Embryonic facial prominence (tissue), 1 donor: ENCODE measurements at regions not wholly inside any gene's neighbourhood (a gene's known extent, or its start where the extent isn't known, plus 50 kb on each side); places are given as distances from the start of the nearest gene placed in this dataset.

Source experiments
- DNase-seq: peaks from one replicate; pipeline ENCODE4 v3.0.0-alpha.2; 2016; ENCODE audit errors: extremely low spot score

DNA sequence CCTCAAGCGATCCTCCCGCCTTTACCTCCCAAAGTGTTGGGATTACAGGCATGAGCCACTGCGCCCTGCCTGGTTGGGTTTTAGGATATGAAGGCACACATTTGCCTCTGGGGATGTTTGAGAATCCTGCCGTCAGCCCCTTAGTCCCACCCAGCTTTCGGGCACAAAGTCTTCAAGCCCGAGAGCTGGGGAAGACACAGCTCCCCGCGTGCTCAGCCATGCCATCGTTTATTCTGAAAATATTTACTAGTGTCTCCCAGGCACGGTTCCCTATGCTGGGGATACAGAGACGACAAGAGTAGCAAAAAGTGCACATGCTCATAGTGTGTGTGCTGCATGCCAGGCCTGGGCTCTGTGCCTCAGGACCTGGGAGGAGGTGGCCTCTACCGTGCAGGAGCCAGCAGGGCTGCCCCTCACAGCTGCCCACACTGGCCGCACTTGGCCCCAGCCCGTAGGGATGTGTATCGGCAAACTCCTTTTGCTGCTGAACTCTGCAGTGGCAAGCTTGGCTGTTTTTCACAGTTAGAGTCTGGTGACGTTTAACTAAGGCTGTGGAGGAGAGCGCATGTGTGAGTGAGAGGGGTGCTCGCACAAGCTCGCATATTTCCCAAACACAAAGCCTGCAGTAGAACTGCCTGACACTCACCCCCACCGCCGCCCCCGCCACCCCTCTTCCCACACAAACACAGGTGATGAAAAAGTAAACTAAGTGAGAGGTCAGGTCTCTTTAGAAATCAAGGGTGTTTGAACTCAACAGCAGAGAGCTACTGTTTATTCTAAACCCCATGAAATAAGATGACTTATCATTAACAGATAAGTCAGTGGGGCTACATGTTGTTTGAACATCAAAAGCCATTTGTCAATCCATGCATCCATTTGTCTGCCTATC lies 266.4 kb downstream of the MRTFB start:
- DNase-seq, result no peak

DNA sequence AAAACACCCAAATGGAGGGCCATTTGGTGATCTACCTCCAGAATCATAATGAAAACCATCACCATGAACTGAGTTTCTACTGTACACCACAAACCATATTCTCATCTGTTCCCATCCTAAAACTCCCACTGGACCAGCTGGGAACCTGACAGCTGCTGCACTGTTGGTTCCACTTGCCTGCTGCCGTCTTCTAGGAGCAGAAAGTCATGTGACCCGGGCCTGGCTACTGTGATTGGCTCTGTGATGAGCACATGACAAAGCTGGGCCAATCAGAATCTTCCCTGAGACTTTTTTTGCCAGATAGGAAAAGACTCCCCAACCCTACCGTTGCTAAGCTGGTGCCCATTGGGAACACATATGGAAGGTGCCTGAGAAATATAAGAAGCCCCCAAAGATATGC lies 264.2 kb downstream of the MRTFB start:
- no peak for DNase-seq

DNA sequence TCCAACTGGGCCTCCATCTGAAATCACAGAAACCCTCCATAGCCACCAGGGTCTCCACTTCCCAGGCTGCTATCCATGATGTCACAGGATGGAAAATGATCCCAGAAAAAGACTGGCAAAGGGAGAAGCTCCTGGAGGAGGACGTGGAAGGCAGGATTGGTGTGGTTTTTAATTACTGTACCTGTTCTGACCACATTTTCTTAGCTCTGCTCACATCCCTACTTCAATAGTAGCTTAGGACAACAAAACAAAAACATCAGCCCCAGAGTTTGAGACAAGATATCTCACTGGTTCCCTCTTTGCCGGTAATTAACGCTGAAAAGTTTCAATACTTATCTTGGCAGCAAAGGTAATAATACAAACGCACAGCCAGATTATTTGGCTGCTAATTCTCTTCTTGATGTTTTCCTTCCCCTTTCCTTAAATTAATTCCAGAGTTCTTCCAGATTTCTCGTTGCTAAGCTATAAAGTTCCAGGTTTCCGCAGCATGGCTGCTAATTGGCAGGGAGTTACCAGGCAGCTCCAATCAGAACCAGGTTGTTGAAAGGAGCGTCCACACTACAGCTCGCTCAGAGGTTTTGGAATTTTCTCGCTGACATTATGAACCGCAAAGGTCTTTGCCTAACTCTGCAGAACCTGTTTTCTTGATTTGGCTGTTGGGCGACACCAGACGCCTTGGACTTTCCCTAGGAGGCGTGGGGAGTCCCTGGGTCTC lies 263.4 kb downstream of the MRTFB start:
- peak; percentile 49 for DNase-seq

DNA sequence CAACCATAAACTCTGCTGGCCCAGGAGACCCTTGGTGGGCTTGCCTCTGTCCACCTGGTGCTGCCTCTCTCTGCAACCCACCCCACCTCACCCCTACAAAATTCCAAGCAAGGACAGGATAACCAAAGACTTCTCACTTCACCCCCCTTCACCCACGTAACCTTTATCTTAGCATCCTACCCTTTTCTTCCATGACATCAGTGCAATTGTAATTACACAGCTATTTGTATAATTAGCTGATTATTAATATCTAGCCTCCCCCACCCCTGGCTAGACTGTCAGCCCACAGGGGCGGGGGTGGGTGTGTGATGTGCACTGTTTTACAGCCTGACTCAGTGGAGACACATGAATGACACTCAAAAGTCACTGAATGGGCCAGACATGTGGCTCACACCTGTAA lies 262.2 kb downstream of the MRTFB start:
- no peak for DNase-seq

DNA sequence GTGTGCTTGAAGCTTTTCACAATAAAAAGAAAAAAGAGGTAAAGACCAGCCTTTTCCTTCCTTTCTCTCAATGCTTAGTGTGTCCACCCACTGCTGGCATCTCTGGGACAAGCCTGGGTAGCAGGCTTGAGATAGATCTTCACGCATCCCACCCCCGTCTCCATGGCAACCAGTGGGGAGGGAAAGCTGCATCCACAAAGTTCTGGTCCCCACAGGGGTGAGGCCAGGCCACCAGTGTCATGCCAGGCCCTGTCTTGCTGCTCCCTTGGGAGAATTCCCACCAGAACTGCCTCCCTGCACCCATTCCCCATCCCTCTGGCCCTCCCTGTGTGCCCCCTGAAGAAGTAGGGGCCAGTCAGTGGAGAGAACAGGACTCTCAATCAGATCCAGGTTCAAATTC lies 259.9 kb downstream of the MRTFB start:
- no peak for DNase-seq

DNA sequence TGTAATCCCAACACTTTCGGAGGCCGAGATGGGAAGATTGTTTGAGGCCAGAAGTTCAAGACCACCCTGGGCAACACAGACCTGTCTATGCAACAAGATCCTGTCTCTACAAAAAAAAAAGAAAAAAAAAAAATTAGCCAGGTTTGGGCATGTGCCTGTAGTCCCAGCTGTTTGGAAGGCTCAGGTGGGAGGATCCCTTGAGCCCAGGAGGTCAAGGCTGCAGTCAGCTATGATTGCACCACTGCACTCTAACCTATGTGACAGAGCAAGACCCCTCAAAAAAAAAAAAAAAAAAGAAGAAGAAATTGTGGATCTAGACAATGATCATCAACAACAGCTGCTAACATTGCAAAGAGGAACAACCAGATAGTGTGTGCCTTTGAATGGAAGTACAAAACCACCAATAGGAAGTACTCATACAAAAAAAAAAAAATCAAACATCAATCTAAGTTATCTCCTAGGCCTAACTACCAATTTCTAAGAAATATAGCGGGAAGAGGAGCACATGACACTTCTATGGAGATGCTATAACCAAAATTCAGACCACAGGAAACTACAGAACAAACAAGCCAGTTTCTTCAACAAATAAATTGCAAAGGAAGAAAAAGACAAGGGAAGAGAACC lies 258.7 kb downstream of the MRTFB start:
- no peak for DNase-seq

DNA sequence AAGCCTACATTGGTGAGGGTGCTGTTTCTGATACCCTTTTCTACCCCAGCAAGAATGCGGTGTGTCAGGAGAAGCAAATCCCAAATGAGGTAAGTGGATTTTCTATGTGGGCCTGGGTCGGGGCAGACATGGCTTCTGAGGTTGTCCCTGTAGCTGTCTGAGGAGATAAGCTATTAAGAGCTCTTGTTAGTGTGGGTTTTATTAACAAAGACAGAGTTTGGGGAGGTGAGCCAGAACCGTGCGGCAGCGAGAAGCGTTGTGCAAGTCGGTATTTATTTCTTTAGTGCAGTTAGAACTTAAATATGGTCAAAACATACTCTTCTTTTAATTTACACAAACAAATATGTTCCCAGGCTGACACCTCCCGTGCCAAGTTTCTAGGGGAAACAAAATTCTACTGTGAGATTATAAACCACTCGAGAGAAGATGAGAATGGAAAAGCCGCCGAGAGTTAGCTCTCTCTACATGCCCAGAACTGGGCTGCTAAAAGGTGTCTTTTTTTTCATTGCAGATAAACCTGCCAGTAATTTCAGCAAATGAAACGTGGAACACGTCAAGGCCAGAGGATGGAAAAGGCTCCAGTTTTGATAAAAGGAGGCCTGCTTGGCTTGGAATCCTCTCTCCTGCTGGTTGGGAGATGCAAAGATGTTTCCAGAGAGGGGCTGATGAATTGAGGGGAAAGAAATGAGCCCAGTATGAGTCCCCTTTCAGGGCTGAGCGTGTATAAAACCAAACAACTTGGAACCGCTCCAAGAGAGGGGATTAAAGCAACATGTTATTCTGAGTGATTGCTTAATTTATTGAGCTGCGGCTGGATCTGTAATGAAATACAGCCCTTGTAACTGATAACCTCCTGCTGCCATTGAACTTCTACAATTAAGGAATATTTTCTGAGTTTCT lies 254.6 kb downstream of the MRTFB start:
- peak; percentile 34 for DNase-seq

DNA sequence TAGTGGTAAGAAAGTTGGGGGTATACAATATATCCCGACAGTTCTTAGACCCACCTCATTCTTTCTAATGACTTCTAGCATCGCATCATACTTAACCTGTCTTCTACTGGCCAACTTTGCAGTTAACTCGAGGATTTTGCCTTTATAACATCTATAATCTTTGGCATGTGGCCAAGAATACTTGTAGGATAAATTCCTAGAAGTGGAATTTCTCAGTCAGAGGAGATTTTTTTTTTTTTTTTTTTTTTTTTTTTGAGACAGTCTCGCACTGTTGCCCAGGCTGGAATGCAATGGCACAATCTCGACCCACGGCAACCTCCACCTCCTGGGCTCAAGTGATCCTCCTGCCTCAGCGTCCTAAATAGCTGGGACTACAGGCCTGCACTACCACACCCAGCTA lies 253.5 kb downstream of the MRTFB start:
- DNase-seq, result peak; percentile 46

DNA sequence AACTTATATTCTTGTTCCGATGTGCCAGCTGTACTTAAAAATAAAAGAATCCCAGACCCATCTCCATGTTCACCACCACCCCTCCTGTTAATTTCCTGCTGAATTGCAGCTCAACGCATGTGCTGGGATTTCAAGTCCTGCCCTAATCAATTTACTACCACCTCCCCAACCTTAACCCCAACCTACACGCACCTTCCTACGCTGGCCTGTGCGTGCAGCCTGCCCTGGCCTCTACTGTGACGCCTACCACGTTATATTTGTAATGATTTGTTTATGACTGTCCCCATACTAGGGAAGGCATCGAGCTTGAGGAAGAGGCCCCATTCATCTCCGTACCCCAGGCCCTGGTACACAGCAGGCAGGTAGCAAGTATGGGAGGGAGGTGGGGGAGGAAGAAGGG lies 251.1 kb downstream of the MRTFB start:
- DNase-seq, result no peak

DNA sequence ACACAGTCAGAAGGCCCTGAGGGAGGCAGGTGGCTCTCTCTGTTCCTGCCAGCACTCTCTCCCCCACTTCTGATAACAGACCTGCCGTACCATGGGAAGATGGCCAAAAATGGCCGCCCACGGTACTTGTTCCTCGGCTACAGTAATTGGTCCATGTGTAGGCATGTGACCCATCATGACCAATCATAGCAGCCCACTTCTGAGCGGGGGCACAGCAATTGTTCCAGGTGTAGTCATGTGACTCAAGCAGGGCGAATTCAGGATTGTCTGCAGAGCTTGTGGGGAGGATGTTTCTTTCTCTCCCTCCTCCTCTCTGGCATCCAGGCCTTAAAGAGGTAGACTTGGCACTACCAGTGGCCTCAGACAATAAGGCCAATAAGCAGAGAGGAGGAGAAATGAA lies 250.4 kb downstream of the MRTFB start:
- DNase-seq, result no peak

DNA sequence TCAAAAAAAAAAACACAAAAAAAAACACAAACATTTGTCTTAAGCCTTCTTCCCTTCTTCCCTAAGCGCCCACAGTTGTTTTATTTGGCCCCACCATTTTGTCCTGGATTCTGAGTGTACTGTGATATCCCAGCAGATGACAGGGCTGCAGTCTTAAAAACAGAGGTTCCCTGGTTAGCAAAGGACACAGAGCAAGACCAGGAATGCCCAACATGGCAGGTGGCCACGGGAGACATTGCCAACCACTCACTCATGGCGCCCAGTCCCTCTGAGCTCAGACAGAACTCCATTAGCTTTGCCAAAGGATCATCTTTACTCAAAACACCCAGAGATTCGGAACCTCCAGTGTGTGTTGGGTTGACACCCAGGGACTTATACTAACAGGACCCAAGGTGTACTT lies 249.3 kb downstream of the MRTFB start:
- no peak for DNase-seq
